ENCODE measurements at regions not wholly inside any gene's neighbourhood (a gene's known extent, or its start where the extent isn't known, plus 50 kb on each side); places are given as distances from the start of the nearest gene placed in this dataset.

DNA sequence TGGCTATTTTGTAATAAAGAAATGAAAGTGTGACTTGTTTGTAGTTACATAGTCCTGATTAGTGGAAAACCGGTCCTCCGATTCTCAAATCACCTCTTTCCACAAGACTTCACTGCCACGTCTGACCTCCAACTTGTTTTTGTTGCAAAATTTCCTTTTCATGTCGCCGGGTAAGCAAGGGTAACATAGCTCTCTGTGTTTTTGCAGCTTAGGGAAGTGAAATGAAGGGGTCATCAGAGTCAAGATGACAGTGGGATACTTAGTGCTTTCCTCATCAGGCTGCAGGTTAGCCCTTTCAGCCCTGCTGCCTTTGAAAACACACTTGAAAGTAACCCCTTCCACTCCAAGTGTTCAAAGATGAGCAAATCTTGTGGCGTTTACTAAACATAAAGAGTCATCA lies 217.9 kb downstream of the USP25 start:
- TF ChIP-seq POLR2A (IDR thresholded peaks at IDR 0.05): no peak
- TF ChIP-seq, protein P1, sequence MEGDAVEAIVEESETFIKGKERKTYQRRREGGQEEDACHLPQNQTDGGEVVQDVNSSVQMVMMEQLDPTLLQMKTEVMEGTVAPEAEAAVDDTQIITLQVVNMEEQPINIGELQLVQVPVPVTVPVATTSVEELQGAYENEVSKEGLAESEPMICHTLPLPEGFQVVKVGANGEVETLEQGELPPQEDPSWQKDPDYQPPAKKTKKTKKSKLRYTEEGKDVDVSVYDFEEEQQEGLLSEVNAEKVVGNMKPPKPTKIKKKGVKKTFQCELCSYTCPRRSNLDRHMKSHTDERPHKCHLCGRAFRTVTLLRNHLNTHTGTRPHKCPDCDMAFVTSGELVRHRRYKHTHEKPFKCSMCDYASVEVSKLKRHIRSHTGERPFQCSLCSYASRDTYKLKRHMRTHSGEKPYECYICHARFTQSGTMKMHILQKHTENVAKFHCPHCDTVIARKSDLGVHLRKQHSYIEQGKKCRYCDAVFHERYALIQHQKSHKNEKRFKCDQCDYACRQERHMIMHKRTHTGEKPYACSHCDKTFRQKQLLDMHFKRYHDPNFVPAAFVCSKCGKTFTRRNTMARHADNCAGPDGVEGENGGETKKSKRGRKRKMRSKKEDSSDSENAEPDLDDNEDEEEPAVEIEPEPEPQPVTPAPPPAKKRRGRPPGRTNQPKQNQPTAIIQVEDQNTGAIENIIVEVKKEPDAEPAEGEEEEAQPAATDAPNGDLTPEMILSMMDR (IDR thresholded peaks at IDR 0.05 in 4 of 5, conservative IDR thresholded peaks at IDR 0.05 in 1 of 5): no peak

All from gastrocnemius medialis (tissue), 4 donors.